SK-N-SH (cell line): ENCODE measurements at regions not wholly inside any gene's neighbourhood (a gene's known extent, or its start where the extent isn't known, plus 50 kb on each side); places are given as distances from the start of the nearest gene placed in this dataset.

ENCODE experiments used
- CHD2 ChIP-seq: fragments of 150-350 bp; IDR thresholded peaks from 2 replicates; pipeline ENCODE4 v1.6.1; 2018; ENCODE audit warnings: low read length; ENCODE audit not compliant: partially characterized antibody
- CTCF ChIP-seq: fragments of 200-600 bp; sonication (generic); IDR thresholded peaks from 2 replicates; pipeline ENCODE4 v1.6.1; 2017; ENCODE audit warnings: antibody characterized with exemption, mild to moderate bottlenecking, moderate library complexity
- FOXJ3 ChIP-seq: sonication (generic); formaldehyde crosslinking; IDR thresholded peaks from 2 replicates; pipeline ENCODE4 v1.5.1; 2020; ENCODE audit warnings: mild to moderate bottlenecking, missing genetic modification reagents
- JUND ChIP-seq: IDR thresholded peaks from 2 replicates; pipeline ENCODE4 v1.4.0; 2012
- MEF2A ChIP-seq: IDR thresholded peaks from 2 replicates; pipeline ENCODE4 v1.4.0; 2012; ENCODE audit warnings: low read depth, borderline replicate concordance
- POLR2AphosphoS5 ChIP-seq: IDR thresholded peaks from 2 replicates; pipeline ENCODE4 v1.6.1; 2012; ENCODE audit warnings: low read depth, low read length
- RFX5 ChIP-seq: IDR thresholded peaks from 2 replicates; pipeline ENCODE4 v1.6.1; 2012; ENCODE audit warnings: mild to moderate bottlenecking, improper control_type of control experiment, low read length
- SMC3 ChIP-seq: IDR thresholded peaks from 2 replicates; pipeline ENCODE4 v1.6.1; 2012; ENCODE audit warnings: low read depth, low read length, improper control_type of control experiment
- TF ChIP-seq, protein P1 (sequence below): IDR thresholded peaks from 2 replicates; pipeline ENCODE4 v1.6.1; 2012; ENCODE audit warnings: mild to moderate bottlenecking, low read depth, low read length, moderate library complexity
- TF ChIP-seq, protein P2 (sequence below): IDR thresholded peaks from 2 replicates; pipeline ENCODE4 v1.4.0; 2012; ENCODE audit warnings: low read depth, borderline replicate concordance

GRCh38 chr2:181234487-181234891 lies 222.7 kb upstream of the ITGA4 start:
- TF ChIP-seq SMC3 (no peak), CTCF (no peak), CHD2 (no peak), RFX5 (no peak), POLR2AphosphoS5 (no peak), FOXJ3 (CRISPR knock-in tag) (no peak), JUND (no peak), MEF2A (no peak)
- TF ChIP-seq, protein P1, sequence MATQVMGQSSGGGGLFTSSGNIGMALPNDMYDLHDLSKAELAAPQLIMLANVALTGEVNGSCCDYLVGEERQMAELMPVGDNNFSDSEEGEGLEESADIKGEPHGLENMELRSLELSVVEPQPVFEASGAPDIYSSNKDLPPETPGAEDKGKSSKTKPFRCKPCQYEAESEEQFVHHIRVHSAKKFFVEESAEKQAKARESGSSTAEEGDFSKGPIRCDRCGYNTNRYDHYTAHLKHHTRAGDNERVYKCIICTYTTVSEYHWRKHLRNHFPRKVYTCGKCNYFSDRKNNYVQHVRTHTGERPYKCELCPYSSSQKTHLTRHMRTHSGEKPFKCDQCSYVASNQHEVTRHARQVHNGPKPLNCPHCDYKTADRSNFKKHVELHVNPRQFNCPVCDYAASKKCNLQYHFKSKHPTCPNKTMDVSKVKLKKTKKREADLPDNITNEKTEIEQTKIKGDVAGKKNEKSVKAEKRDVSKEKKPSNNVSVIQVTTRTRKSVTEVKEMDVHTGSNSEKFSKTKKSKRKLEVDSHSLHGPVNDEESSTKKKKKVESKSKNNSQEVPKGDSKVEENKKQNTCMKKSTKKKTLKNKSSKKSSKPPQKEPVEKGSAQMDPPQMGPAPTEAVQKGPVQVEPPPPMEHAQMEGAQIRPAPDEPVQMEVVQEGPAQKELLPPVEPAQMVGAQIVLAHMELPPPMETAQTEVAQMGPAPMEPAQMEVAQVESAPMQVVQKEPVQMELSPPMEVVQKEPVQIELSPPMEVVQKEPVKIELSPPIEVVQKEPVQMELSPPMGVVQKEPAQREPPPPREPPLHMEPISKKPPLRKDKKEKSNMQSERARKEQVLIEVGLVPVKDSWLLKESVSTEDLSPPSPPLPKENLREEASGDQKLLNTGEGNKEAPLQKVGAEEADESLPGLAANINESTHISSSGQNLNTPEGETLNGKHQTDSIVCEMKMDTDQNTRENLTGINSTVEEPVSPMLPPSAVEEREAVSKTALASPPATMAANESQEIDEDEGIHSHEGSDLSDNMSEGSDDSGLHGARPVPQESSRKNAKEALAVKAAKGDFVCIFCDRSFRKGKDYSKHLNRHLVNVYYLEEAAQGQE, result no peak
- TF ChIP-seq, protein P2, sequence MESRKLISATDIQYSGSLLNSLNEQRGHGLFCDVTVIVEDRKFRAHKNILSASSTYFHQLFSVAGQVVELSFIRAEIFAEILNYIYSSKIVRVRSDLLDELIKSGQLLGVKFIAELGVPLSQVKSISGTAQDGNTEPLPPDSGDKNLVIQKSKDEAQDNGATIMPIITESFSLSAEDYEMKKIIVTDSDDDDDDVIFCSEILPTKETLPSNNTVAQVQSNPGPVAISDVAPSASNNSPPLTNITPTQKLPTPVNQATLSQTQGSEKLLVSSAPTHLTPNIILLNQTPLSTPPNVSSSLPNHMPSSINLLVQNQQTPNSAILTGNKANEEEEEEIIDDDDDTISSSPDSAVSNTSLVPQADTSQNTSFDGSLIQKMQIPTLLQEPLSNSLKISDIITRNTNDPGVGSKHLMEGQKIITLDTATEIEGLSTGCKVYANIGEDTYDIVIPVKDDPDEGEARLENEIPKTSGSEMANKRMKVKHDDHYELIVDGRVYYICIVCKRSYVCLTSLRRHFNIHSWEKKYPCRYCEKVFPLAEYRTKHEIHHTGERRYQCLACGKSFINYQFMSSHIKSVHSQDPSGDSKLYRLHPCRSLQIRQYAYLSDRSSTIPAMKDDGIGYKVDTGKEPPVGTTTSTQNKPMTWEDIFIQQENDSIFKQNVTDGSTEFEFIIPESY, result no peak
